B cell (primary cell): ENCODE measurements at regions not wholly inside any gene's neighbourhood (a gene's known extent, or its start where the extent isn't known, plus 50 kb on each side); places are given as distances from the start of the nearest gene placed in this dataset.

Experiments used
- ATAC-seq: fragments of 200-7000 bp; cut with Tn5 transposase; one replicate; pipeline ENCODE4 v1.10.0; 2021; ENCODE audit warnings: low read depth, mild to moderate bottlenecking, moderate number of reproducible peaks, moderate library complexity
- CTCF ChIA-PET: fragments of 350-600 bp; sonication (Branson Sonifier 250); formaldehyde crosslinking; loops from one replicate; lab custom pipeline; 2021; ENCODE audit warnings: antibody characterized with exemption, inconsistent platforms; lab: Charles Lee
- POLR2A ChIA-PET: fragments of 350-600 bp; sonication (Branson Sonifier 250); formaldehyde crosslinking; loops from one replicate; lab custom pipeline; 2021; ENCODE audit warnings: antibody characterized with exemption; lab: Charles Lee
- DNase-seq: peaks from one replicate; pipeline ENCODE4 v3.0.0; 2013
- H2AFZ ChIP-seq: 2 replicates; pipeline ENCODE4 v1.6.1; 2012; ENCODE audit warnings: mild to moderate bottlenecking, low read depth, low read length; ENCODE audit not compliant: insufficient read depth, poor library complexity, severe bottlenecking
- H3K27ac ChIP-seq, 2 donors: 1 replicate in 1 of 2; 2 replicates in 1 of 2; pipeline ENCODE4 v1.5.1; 2012 to 2013; ENCODE audit warnings: low read length in 2 of 2, mild to moderate bottlenecking in 2 of 2, moderate library complexity in 1 of 2
- H3K27me3 ChIP-seq, 4 experiments: fragments of 200-600 bp in 1 of 4; sonication (generic) in 1 of 4; replicated peaks in 1 of 4; 1 replicate in 2 of 4; 2 replicates in 2 of 4; pipeline versions ENCODE4 v1.6.1 to v1.7.0; 2013 to 2016; ENCODE audit warnings: low read length in 3 of 4, mild to moderate bottlenecking in 2 of 4, mixed read lengths in 1 of 4, moderate library complexity in 1 of 4; ENCODE audit not compliant: insufficient read depth in 4 of 4, control insufficient read depth in 3 of 4; ENCODE audit errors: control extremely low read depth in 1 of 4
- H3K36me3 ChIP-seq, 2 experiments: replicated peaks in 1 of 2; 1 replicate in 1 of 2; 2 replicates in 1 of 2; pipeline versions ENCODE4 v1.6.1 to v1.7.1; 2013; ENCODE audit warnings: low read length in 1 of 2; ENCODE audit not compliant: insufficient read depth in 2 of 2, control insufficient read depth in 1 of 2; ENCODE audit errors: control extremely low read depth in 1 of 2, extremely low read depth in 1 of 2
- H3K4me1 ChIP-seq, 2 donors: fragments of 200-600 bp in 1 of 2; sonication (generic) in 1 of 2; 1 replicate in 1 of 2; 2 replicates in 1 of 2; pipeline versions ENCODE4 v1.5.1 to v1.6.1; 2013 to 2017; ENCODE audit warnings: low read length in 2 of 2; ENCODE audit not compliant: control insufficient read depth in 2 of 2, insufficient read depth in 2 of 2
- H3K4me2 ChIP-seq: replicated peaks from 2 replicates; pipeline ENCODE3; 2012; ENCODE audit warnings: mild to moderate bottlenecking, low read depth, low read length; ENCODE audit not compliant: poor library complexity, severe bottlenecking
- H3K4me3 ChIP-seq, 5 experiments: fragments of 200-600 bp in 1 of 5; sonication (generic) in 1 of 5; 1 replicate in 3 of 5; 2 replicates in 2 of 5; pipeline versions ENCODE4 v1.5.1 to v1.7.0; 2011 to 2016; ENCODE audit warnings: low read length in 4 of 5, mild to moderate bottlenecking in 4 of 5, low read depth in 2 of 5, control low read depth in 1 of 5, moderate library complexity in 1 of 5; ENCODE audit not compliant: insufficient read depth in 1 of 5; ENCODE audit errors: control extremely low read depth in 1 of 5, extremely low read depth in 1 of 5
- H3K79me2 ChIP-seq: fragments of 200-600 bp; sonication (generic); one replicate; pipeline ENCODE4 v1.6.0; 2016; ENCODE audit warnings: low read length; ENCODE audit not compliant: control insufficient read depth, insufficient read depth
- H3K9ac ChIP-seq: fragments of 200-600 bp; sonication (generic); 2 replicates; pipeline ENCODE4 v1.6.1; 2017; ENCODE audit warnings: mild to moderate bottlenecking, low read length, moderate library complexity
- H3K9me3 ChIP-seq, 3 donors: one replicate each; pipeline versions ENCODE4 v1.6.1 to v1.7.1; 2013; ENCODE audit warnings: low read length in 2 of 3; ENCODE audit not compliant: control insufficient read depth in 2 of 3, insufficient read depth in 1 of 3; ENCODE audit errors: control extremely low read depth in 1 of 3
- H4K20me1 ChIP-seq: 2 replicates; pipeline ENCODE4 v1.6.0; 2012; ENCODE audit warnings: mild to moderate bottlenecking, low read length; ENCODE audit not compliant: insufficient read depth, control insufficient read depth, poor library complexity, severe bottlenecking
- H3K27ac Mint-ChIP-seq: one replicate; pipeline ENCODE4 v1.8.0; 2021; ENCODE audit warnings: mixed read lengths
- H3K27me3 Mint-ChIP-seq: one replicate; pipeline ENCODE4 v1.8.0; 2021; ENCODE audit warnings: mixed read lengths
- H3K4me1 Mint-ChIP-seq: one replicate; pipeline ENCODE4 v1.8.0; 2021; ENCODE audit warnings: mixed read lengths
- H3K4me3 Mint-ChIP-seq: one replicate; pipeline ENCODE4 v1.8.0; 2021; ENCODE audit warnings: mixed read lengths
- H3K9me3 Mint-ChIP-seq: one replicate; pipeline ENCODE4 v1.8.0; 2022; ENCODE audit warnings: mixed read lengths; ENCODE audit not compliant: insufficient read depth
- CTCF ChIP-seq: fragments of 200-600 bp; IDR thresholded peaks from one replicate; pipeline ENCODE4 v1.8.0; 2022; ENCODE audit warnings: antibody characterized with exemption, mild to moderate bottlenecking
- EZH2 ChIP-seq: IDR thresholded peaks from 2 replicates; pipeline ENCODE4 v1.6.1; 2012; ENCODE audit warnings: borderline replicate concordance, low read depth, mild to moderate bottlenecking, moderate library complexity, low read length; ENCODE audit not compliant: insufficient read depth, poor library complexity, severe bottlenecking
- WGBS: methylation state at CpG from one replicate; pipeline ENCODE4 v1.1.5; 2013; ENCODE audit warnings: missing lambda C conversion rate; ENCODE audit not compliant: insufficient coverage; 5-methylcytosine and 5-hydroxymethylcytosine counted together
- intact Hi-C: fragments of 100-400 bp; cut with micrococcal nuclease; formaldehyde crosslinking; loops from one replicate; pipeline ENCODE4 v1.10.0; 2022

GRCh38 chr12:75660107-75660530 lies 148.7 kb upstream of the KRR1 start:
- Histone ChIP-seq H3K4me1 (no peaks in the 10 kb centered on the region), H3K27me3 (no peaks in the 10 kb centered on the region), H3K4me3 (no peak overlapping the region), H3K27ac (no peak overlapping the region), H3K36me3 (no peaks in the 10 kb centered on the region), H2AFZ (no peak overlapping the region), H3K9me3 (no peaks in the 10 kb centered on the region), H3K9ac (no peak overlapping the region), H3K79me2 (no peaks in the 10 kb centered on the region), H4K20me1 (no peaks in the 10 kb centered on the region), H3K4me2 (no peak overlapping the region)
- H3K27ac Mint-ChIP-seq, result no peak overlapping the region
- 84% methylated on average over 4 of the region's 4 CpGs for WGBS
- ChIA-PET CTCF (no interaction called here), POLR2A (no interaction called here)
- TF ChIP-seq CTCF, result no peak
- no peak for TF ChIP-seq EZH2
- H3K4me3 Mint-ChIP-seq, result no peak overlapping the region
- H3K27me3 Mint-ChIP-seq, result peaks cover 5% of the 10 kb centered on the region
- intact Hi-C loops, result no loop called here
- H3K4me1 Mint-ChIP-seq, result no peaks in the 10 kb centered on the region
- DNase-seq (no peak), ATAC-seq (no peak)
- H3K9me3 Mint-ChIP-seq, result no peaks in the 10 kb centered on the region

GRCh38 chr12:75658901-75659823 lies 147.8 kb upstream of the KRR1 start:
- H3K4me3 Mint-ChIP-seq, result no peak overlapping the region

More at GRCh38 chr12:75658901-75659823, 147.8 kb upstream of the KRR1 start:
- H3K9me3 Mint-ChIP-seq, result no peaks in the 10 kb centered on the region
- H3K4me1 ChIP-seq, result no peaks in the 10 kb centered on the region
- DNase-seq, result no peak
- POLR2A ChIA-PET, result no interaction called here
- H3K27me3 ChIP-seq, result no peaks in the 10 kb centered on the region
- H3K79me2 ChIP-seq, result no peaks in the 10 kb centered on the region
- H2AFZ ChIP-seq, result no peak overlapping the region
- no peaks in the 10 kb centered on the region for H4K20me1 ChIP-seq
- intact Hi-C loops, result no loop called here
- H3K27ac ChIP-seq, result no peak overlapping the region
- H3K36me3 ChIP-seq, result no peaks in the 10 kb centered on the region
- no peak overlapping the region for H3K4me2 ChIP-seq
- TF ChIP-seq CTCF, result no peak
- no peak for TF ChIP-seq EZH2
- no peak overlapping the region for H3K9ac ChIP-seq
- H3K27me3 Mint-ChIP-seq, result peaks cover 5% of the 10 kb centered on the region
- CTCF ChIA-PET, result no interaction called here
- no peaks in the 10 kb centered on the region for H3K9me3 ChIP-seq
- H3K4me3 ChIP-seq, result no peak overlapping the region
- ATAC-seq, result no peak
- 0% methylated on average over 1 of the region's 9 CpGs for WGBS
- no peak overlapping the region for H3K27ac Mint-ChIP-seq
- no peaks in the 10 kb centered on the region for H3K4me1 Mint-ChIP-seq
